HG03139 (cell line): ENCODE measurements at regions not wholly inside any gene's neighbourhood (a gene's known extent, or its start where the extent isn't known, plus 50 kb on each side); places are given as distances from the start of the nearest gene placed in this dataset.
"Not testable (repeated sequence)": the region's sequence is repeated elsewhere in the genome, so short reads cannot be mapped to it uniquely, and the experiment has no call there.

Experiments
- ATAC-seq: cut with Tn5 transposase; IDR thresholded peaks from one replicate; pipeline ENCODE4 v1.9.1; 2021; ENCODE audit not compliant: unreplicated experiment

- ATAC-seq, result not testable (repeated sequence)
These were observed 1543.4 kb downstream of the OLFM4 start for GRCh38 chr13:54572037-54572436.

GRCh38 chr13:54573186-54573585 lies 1544.6 kb downstream of the OLFM4 start:
- ATAC-seq, result no peak

DNA sequence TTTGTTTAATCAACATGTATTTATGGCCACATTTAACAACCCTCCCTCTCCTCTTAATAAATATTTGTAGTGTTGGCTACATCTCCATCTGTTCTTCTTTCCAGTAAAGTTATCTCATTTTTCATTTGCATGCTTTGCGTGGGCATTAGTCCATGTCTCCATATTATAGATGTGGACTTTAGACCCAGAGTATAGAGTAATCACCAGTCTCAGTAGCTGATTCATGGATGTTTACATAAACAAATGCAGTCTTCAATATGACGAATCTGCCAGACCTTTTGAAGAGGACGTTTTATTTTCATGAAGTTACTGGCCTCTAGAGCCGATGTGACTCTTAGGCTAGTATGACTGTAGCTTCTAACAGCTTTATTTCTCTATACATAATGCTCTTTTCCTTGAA lies 1546.2 kb downstream of the OLFM4 start:
- no peak for ATAC-seq

- ATAC-seq, result no peak
These were observed 1562.9 kb downstream of the OLFM4 start for GRCh38 chr13:54591540-54591939.

GRCh38 chr13:54592201-54592600 lies 1563.6 kb downstream of the OLFM4 start:
- ATAC-seq, result no peak

DNA sequence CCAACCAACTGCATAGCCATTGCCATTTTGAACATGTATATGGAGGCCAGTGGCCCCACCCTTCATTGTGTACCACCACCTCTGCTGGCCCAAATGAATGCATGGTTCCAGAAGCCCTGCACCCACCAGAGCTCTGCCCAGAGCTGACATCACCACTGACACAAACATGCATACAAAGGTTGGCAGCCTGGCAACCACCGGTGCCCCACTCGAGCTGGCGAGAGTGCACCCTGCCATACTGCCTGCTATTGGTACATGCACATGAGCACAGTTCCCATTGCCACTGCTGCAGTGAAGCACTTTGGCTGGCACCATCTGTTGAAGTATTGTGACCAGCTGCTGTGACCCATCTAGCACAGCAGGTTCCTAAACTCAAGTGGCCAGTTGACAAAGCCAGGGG lies 1564.9 kb downstream of the OLFM4 start:
- ATAC-seq, result no peak

- no peak for ATAC-seq
These were observed 1569.0 kb downstream of the OLFM4 start for GRCh38 chr13:54597540-54598088.

DNA sequence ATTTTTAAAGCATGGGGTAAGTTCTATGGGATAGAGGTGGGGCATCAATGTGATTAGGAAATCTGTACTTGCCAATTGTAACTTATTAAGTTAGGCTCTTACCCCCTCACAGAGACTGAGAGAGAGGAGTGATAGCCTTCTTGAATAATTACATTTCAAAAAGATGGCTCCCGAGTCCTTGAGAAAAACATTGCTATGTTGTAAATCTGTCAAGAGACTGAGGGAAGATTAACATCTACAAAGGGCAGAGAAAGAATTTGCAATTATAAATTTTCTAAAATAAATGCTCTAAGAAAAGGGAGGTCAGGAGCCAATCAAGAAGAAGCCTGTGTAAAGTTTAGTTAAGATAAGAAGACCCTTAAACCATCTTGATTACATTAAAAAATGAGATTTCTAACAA lies 1570.8 kb downstream of the OLFM4 start:
- no peak for ATAC-seq

GRCh38 chr13:54606944-54607343 lies 1578.3 kb downstream of the OLFM4 start:
- ATAC-seq, result no peak

- no peak for ATAC-seq
These were observed 1578.8 kb downstream of the OLFM4 start for GRCh38 chr13:54607421-54607820.

DNA sequence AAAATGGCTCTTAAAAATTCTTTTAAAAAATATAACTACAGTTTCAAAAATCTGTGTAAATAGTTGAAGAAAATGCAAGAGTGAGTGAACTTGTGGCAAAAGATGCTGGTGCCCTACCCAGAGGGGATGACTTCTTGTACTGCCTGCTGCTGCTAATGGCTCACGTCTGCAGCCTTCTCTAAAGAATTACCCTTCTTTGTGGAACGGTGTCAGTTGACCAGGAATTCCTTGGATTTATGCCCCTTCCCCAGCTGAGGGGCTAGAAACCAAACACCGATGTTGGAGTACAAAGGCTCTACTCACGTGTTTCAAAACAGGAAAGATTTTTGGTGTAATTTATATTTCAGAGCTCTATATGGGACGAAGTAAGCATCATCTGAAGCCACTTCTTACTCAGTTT lies 1582.8 kb downstream of the OLFM4 start:
- no peak for ATAC-seq

GRCh38 chr13:54614726-54615125 lies 1586.1 kb downstream of the OLFM4 start:
- ATAC-seq, result no peak

DNA sequence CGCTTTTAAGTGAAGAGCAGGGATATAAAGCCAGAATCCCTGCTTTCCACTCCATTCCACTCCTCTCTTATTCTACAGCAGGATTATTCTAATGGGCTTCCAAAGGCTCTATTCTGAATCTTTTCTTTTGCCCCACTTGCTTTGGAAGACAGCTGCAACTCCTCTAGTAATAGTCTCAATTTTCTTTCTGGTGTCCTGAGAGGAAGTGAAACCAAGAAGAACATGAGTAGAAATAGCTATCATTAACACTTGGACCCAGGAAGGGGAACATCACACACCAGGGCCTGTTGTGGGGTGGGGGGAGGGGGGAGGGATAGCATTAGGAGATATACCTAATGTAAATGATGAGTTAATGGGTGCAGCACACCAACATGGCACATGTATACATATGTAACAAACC lies 1597.9 kb downstream of the OLFM4 start:
- ATAC-seq, result not testable (repeated sequence)

GRCh38 chr13:54627646-54628372 lies 1599.2 kb downstream of the OLFM4 start:
- no peak for ATAC-seq

GRCh38 chr13:54628383-54628782 lies 1599.8 kb downstream of the OLFM4 start:
- ATAC-seq, result no peak

DNA sequence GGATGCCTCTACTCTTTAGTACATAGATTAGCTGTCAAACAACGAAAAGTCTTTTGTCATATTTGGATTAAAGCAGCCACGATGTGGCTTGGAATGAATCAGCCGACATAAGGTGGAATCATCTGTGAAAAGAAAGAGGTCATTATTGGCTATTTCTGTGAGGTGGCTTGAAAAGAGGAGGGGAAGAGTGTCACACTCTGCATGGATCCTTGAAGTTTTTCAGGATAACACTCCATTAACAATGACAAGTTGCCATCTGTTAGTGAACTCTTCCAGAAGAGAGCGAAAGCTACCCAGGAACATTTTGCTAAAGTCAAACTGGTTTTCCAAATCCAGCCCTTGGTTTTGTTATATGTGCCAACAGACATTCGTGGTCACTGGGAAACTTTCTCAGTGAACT lies 1604.8 kb downstream of the OLFM4 start:
- no peak for ATAC-seq

DNA sequence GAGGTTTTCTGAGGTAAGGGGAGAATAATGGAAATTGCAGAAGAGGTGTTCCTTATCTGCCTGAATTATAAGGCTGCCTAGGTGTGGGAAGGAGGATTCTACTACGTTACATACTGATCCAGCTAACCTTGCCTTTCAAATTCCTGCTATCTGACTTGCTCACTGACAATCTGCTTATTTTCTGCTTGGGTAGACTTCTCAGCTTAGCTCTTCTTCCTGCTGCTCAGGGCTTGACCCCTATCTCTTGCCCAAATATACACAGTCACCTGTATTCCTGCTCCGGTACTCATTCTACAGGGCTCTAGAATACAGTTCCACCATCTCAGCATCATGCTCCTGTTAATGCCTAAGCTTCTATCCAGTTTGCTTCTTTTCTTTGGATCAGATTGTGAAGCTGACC lies 1607.6 kb downstream of the OLFM4 start:
- no peak for ATAC-seq

- no peak for ATAC-seq
These were observed 1608.8 kb downstream of the OLFM4 start for GRCh38 chr13:54637366-54637765.

DNA sequence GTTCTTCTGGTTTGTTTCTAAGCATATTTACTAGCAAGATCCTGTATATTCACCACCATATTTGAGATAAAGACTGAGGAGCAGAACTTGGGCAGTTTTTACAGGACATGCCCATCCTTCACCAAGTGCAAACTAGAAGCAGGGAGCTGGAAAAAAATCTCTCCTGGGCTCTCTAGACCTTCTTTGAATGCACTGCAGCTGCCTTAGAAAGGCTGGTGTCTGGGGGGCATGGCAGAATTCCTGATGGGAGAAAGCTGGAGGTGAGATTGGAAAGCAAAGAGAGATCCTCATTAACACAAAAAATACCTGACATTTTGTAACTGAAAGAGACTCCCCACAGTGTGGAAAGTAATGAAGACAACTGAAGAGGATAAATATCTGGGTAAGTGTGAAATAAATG lies 1612.1 kb downstream of the OLFM4 start:
- no peak for ATAC-seq

- no peak for ATAC-seq
These were observed 1615.2 kb downstream of the OLFM4 start for GRCh38 chr13:54643863-54644262.

DNA sequence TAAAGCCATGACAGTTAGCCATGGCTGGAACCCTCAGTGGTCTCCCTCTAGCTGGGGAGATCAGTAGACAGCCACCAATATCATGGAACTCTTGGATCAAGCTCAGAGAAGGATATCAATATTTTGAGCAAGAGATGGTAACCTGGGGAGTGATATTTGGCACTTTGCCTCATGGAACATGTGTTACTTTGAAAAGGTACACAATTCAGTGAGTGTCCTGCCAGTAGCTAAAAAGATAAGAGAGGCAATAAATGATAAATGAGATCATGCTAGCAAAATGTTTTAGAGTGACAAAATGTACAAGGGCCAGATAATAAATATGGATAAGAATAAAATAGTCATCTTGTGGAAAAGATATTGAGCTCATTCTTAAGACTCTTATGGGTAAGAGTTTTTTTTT lies 1618.7 kb downstream of the OLFM4 start:
- no peak for ATAC-seq

GRCh38 chr13:54657588-54657987 lies 1629.0 kb downstream of the OLFM4 start:
- no peak for ATAC-seq

DNA sequence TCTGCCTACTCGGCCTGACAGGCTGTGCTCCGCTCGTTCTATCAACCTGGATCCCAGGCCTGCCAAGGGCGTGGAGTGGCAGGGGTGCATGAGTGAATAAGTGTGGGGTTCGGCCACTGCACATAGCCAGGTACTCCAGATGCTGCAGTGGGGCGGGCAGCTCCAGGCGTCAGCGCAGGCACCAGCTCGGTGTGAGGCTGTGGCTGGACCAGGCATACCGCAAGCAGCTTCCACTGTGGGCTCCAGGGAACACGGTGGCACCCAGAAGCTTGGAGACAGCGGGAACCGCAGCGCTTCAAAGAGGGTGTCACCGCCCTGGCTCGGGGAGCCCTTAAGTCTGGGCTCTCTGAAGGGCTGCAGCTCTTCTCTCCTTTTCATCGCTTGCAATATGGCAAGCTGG lies 1630.2 kb downstream of the OLFM4 start:
- no peak for ATAC-seq
